Loucy (cell line): ENCODE measurements at regions not wholly inside any gene's neighbourhood (a gene's known extent, or its start where the extent isn't known, plus 50 kb on each side); places are given as distances from the start of the nearest gene placed in this dataset.

ENCODE experiments used
- EZH2phosphoT487 ChIP-seq: fragments of 200-600 bp; IDR thresholded peaks from 2 replicates; pipeline ENCODE4 v1.6.1; 2018; ENCODE audit warnings: antibody characterized with exemption, mild to moderate bottlenecking, moderate library complexity, borderline replicate concordance
- TF ChIP-seq, protein P1 (sequence below): fragments of 200-600 bp; sonication (generic); conservative IDR thresholded peaks from 2 replicates; pipeline ENCODE4 v1.5.1; 2014; ENCODE audit warnings: mild to moderate bottlenecking, antibody characterized with exemption, low read length

DNA sequence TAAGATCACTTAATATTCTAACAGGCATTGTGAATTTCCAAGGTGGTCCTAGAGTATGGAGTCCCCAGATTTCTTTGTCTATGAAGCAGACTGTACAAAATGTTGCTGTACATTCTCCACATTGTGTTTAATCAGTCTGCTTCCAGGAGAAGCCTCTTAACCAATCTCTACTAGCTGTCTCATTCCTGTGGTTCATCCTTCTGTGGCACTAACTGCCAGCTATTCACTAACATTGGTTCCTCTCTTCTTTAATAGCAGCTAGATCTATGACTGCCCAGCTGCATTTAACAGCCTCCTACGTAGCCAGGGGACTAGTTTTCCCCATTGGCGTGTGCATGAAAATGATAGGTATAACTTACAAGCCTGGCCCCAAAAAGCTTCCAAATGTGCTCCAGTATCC, 395.4 kb downstream of the SAMD5 start:
- TF ChIP-seq, protein P1, sequence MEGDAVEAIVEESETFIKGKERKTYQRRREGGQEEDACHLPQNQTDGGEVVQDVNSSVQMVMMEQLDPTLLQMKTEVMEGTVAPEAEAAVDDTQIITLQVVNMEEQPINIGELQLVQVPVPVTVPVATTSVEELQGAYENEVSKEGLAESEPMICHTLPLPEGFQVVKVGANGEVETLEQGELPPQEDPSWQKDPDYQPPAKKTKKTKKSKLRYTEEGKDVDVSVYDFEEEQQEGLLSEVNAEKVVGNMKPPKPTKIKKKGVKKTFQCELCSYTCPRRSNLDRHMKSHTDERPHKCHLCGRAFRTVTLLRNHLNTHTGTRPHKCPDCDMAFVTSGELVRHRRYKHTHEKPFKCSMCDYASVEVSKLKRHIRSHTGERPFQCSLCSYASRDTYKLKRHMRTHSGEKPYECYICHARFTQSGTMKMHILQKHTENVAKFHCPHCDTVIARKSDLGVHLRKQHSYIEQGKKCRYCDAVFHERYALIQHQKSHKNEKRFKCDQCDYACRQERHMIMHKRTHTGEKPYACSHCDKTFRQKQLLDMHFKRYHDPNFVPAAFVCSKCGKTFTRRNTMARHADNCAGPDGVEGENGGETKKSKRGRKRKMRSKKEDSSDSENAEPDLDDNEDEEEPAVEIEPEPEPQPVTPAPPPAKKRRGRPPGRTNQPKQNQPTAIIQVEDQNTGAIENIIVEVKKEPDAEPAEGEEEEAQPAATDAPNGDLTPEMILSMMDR: no peak
- TF ChIP-seq EZH2phosphoT487: no peak
